ENCODE measurements at regions not wholly inside any gene's neighbourhood (a gene's known extent, or its start where the extent isn't known, plus 50 kb on each side); places are given as distances from the start of the nearest gene placed in this dataset.

- TF ChIP-seq, protein P1, sequence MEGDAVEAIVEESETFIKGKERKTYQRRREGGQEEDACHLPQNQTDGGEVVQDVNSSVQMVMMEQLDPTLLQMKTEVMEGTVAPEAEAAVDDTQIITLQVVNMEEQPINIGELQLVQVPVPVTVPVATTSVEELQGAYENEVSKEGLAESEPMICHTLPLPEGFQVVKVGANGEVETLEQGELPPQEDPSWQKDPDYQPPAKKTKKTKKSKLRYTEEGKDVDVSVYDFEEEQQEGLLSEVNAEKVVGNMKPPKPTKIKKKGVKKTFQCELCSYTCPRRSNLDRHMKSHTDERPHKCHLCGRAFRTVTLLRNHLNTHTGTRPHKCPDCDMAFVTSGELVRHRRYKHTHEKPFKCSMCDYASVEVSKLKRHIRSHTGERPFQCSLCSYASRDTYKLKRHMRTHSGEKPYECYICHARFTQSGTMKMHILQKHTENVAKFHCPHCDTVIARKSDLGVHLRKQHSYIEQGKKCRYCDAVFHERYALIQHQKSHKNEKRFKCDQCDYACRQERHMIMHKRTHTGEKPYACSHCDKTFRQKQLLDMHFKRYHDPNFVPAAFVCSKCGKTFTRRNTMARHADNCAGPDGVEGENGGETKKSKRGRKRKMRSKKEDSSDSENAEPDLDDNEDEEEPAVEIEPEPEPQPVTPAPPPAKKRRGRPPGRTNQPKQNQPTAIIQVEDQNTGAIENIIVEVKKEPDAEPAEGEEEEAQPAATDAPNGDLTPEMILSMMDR (optimal IDR thresholded peaks at IDR 0.05 in 1 of 3, IDR thresholded peaks at IDR 0.05 in 1 of 3, conservative IDR thresholded peaks at IDR 0.05 in 1 of 3; ENCODE audit: extremely low read depth in 1 of 3, insufficient read depth in 2 of 3, low read length in 3 of 3) = no peak
- no peak for TF ChIP-seq EZH2 (IDR thresholded peaks at IDR 0.05; ENCODE audit: low read length)
Observed at GRCh38 chr10:90984898-90985297, 64.0 kb upstream of the ANKRD1 start.

All from keratinocyte (primary cell).